ENCODE measurements at regions not wholly inside any gene's neighbourhood (a gene's known extent, or its start where the extent isn't known, plus 50 kb on each side); places are given as distances from the start of the nearest gene placed in this dataset.
"Not testable (repeated sequence)": the region's sequence is repeated elsewhere in the genome, so short reads cannot be mapped to it uniquely, and the experiment has no call there.

DNA sequence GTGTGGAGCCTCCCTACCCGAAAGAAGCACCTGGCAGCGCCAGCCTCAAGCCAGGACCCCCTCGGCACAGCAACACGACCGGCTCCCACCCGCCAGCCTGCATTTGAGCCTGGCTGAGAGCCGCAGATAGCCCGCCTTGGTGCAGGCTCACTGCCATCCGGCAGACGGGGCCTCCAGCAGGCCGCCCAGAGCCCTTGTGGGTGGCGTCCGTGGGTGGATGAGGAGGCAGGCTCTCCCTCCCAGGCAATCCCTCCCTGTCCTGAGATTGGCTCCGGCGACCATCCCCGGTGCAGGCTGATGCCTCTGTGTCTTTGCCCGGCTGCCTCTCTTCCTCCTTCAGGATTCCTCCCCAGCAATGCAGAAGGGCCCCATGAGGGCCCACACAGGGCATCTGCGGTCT, 1527.9 kb downstream of the BRD1 start:
- Histone ChIP-seq H3K27me3 (ENCODE audit: low read length) (no peaks in the 10 kb centered on the region), H3K4me3 (ENCODE audit: insufficient read depth, low read length, poor library complexity, severe bottlenecking) (no peak overlapping the region), H3K36me3 (ENCODE audit: low read length) (no peaks in the 10 kb centered on the region), H3K27ac (ENCODE audit: low read depth, low read length) (no peak overlapping the region), H4K20me1 (ENCODE audit: low read depth, low read length) (no peaks in the 10 kb centered on the region), H3K79me2 (ENCODE audit: insufficient read depth, low read length) (no peaks in the 10 kb centered on the region), H2AFZ (ENCODE audit: low read depth, low read length, severe bottlenecking) (no peak overlapping the region), H3F3A (ENCODE audit: insufficient read depth) (no peaks in the 10 kb centered on the region), H3K9me2 (replicated peaks; ENCODE audit: insufficient read depth, low read length) (no peaks in the 10 kb centered on the region), H3K9me3 (ENCODE audit: insufficient read depth, low read length) (no peaks in the 10 kb centered on the region), H3K4me2 (ENCODE audit: low read depth, low read length, poor library complexity, severe bottlenecking) (no peak overlapping the region), H3K9ac (ENCODE audit: low read length) (no peak overlapping the region)
- TF ChIP-seq EZH2phosphoT487 (conservative IDR thresholded peaks at IDR 0.05; ENCODE audit: low read length), result no peak
- TF ChIP-seq, protein P1, sequence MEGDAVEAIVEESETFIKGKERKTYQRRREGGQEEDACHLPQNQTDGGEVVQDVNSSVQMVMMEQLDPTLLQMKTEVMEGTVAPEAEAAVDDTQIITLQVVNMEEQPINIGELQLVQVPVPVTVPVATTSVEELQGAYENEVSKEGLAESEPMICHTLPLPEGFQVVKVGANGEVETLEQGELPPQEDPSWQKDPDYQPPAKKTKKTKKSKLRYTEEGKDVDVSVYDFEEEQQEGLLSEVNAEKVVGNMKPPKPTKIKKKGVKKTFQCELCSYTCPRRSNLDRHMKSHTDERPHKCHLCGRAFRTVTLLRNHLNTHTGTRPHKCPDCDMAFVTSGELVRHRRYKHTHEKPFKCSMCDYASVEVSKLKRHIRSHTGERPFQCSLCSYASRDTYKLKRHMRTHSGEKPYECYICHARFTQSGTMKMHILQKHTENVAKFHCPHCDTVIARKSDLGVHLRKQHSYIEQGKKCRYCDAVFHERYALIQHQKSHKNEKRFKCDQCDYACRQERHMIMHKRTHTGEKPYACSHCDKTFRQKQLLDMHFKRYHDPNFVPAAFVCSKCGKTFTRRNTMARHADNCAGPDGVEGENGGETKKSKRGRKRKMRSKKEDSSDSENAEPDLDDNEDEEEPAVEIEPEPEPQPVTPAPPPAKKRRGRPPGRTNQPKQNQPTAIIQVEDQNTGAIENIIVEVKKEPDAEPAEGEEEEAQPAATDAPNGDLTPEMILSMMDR (IDR thresholded peaks at IDR 0.05; ENCODE audit: insufficient read depth, low read length, poor library complexity, severe bottlenecking), result no peak

DNA sequence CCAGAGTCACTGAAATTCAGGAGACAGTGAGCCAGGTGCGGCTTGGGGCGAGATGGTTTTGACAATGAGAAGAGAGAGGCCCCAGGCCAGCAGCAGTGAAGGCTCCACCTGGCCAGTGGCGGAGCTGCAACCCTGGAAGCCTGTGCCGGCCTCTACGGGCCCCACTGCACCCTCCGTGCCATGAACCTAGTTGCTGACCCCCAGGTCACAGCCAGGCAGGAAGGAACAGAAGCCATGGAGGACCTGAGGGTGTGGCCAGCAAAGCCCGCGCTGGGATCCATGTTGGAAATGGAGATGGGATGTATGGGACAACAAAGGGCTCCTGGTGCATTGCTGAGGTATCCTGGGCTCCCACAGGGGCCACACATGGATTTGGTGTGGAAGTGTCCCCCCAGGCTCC, 1528.5 kb downstream of the BRD1 start:
- Histone ChIP-seq H3K9ac (ENCODE audit: low read length) (no peak overlapping the region), H4K20me1 (ENCODE audit: low read depth, low read length) (no peaks in the 10 kb centered on the region), H3K4me2 (ENCODE audit: low read depth, low read length, poor library complexity, severe bottlenecking) (no peak overlapping the region), H3F3A (ENCODE audit: insufficient read depth) (no peaks in the 10 kb centered on the region), H3K27me3 (ENCODE audit: low read length) (no peaks in the 10 kb centered on the region), H3K9me2 (replicated peaks; ENCODE audit: insufficient read depth, low read length) (no peaks in the 10 kb centered on the region), H3K4me3 (ENCODE audit: insufficient read depth, low read length, poor library complexity, severe bottlenecking) (no peak overlapping the region), H3K27ac (ENCODE audit: low read depth, low read length) (no peak overlapping the region), H2AFZ (ENCODE audit: low read depth, low read length, severe bottlenecking) (no peak overlapping the region), H3K79me2 (ENCODE audit: insufficient read depth, low read length) (no peaks in the 10 kb centered on the region), H3K9me3 (ENCODE audit: insufficient read depth, low read length) (no peaks in the 10 kb centered on the region), H3K36me3 (ENCODE audit: low read length) (no peaks in the 10 kb centered on the region)
- no peak for TF ChIP-seq EZH2phosphoT487 (conservative IDR thresholded peaks at IDR 0.05; ENCODE audit: low read length)
- TF ChIP-seq, protein P1 (IDR thresholded peaks at IDR 0.05; ENCODE audit: insufficient read depth, low read length, poor library complexity, severe bottlenecking), result no peak

DNA sequence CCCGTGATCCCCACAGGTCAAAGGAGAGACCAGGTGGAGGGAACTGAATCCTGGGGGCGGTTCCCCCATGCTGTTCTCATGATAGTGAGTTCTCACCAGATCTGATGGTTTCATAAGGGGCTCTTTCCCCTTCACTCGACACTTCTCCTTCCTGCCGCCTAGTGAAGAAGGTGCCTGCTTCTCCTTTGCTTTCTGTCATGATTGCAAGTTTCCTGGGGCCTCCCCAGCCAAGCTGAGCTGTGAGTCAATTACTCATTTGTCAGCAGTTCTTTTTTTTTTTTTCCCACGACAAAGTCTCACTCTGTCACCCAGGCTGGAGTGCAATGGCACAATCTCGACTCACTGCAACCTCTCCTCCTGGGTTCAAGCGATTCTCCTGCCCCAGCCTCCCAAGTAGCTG, 1530.4 kb downstream of the BRD1 start:
- no peaks in the 10 kb centered on the region for H3K79me2 ChIP-seq (ENCODE audit: insufficient read depth, low read length)
- no peaks in the 10 kb centered on the region for H3K9me2 ChIP-seq (replicated peaks; ENCODE audit: insufficient read depth, low read length)
- H3K4me2 ChIP-seq (ENCODE audit: low read depth, low read length, poor library complexity, severe bottlenecking), result no peak overlapping the region
- H3K9ac ChIP-seq (ENCODE audit: low read length), result no peak overlapping the region
- no peaks in the 10 kb centered on the region for H3K36me3 ChIP-seq (ENCODE audit: low read length)
- H3K4me3 ChIP-seq (ENCODE audit: insufficient read depth, low read length, poor library complexity, severe bottlenecking), result no peak overlapping the region
- no peaks in the 10 kb centered on the region for H3K27me3 ChIP-seq (ENCODE audit: low read length)
- no peak overlapping the region for H2AFZ ChIP-seq (ENCODE audit: low read depth, low read length, severe bottlenecking)
- no peak overlapping the region for H3K27ac ChIP-seq (ENCODE audit: low read depth, low read length)
- no peaks in the 10 kb centered on the region for H3F3A ChIP-seq (ENCODE audit: insufficient read depth)
- TF ChIP-seq EZH2phosphoT487 (conservative IDR thresholded peaks at IDR 0.05; ENCODE audit: low read length), result no peak
- TF ChIP-seq, protein P1 (IDR thresholded peaks at IDR 0.05; ENCODE audit: insufficient read depth, low read length, poor library complexity, severe bottlenecking), result no peak
- no peaks in the 10 kb centered on the region for H3K9me3 ChIP-seq (ENCODE audit: insufficient read depth, low read length)
- H4K20me1 ChIP-seq (ENCODE audit: low read depth, low read length), result no peaks in the 10 kb centered on the region

DNA sequence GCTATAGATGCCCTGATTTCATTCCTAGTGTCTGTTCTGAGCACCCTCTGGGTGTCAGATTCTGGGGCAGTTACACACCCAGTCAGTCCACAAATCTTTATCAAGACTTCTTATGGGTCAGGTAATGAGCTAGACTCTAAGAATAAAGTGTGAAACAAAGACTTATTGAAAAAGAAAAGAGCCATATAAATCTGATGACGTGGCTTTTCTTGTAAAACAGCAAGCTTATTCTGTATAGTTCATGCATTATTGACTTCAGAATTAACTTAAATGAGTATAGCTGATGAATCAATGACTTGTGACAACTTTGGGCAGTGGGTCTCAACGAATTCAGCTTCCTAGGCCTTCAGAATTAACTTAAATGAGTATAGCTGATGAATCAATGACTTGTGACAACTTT, 1527.5 kb downstream of the TBC1D22A start:
- H3K4me2 ChIP-seq (ENCODE audit: low read depth, low read length, poor library complexity, severe bottlenecking); H2AFZ ChIP-seq (ENCODE audit: low read depth, low read length, severe bottlenecking); H3K27ac ChIP-seq (ENCODE audit: low read depth, low read length); H3K4me3 ChIP-seq (ENCODE audit: insufficient read depth, low read length, poor library complexity, severe bottlenecking); H3K27me3 ChIP-seq (ENCODE audit: low read length); H3K9me3 ChIP-seq (ENCODE audit: insufficient read depth, low read length); H3F3A ChIP-seq (ENCODE audit: insufficient read depth); H3K9ac ChIP-seq (ENCODE audit: low read length); H3K79me2 ChIP-seq (ENCODE audit: insufficient read depth, low read length); H3K36me3 ChIP-seq (ENCODE audit: low read length); H4K20me1 ChIP-seq (ENCODE audit: low read depth, low read length); H3K9me2 ChIP-seq (replicated peaks; ENCODE audit: insufficient read depth, low read length): not testable (repeated sequence)
